IMR-90 (cell line): ENCODE measurements at regions not wholly inside any gene's neighbourhood (a gene's known extent, or its start where the extent isn't known, plus 50 kb on each side); places are given as distances from the start of the nearest gene placed in this dataset.

Source experiments
- ATAC-seq: fragments of 200-7000 bp; cut with Tn5 transposase; 2 replicates; pipeline ENCODE4 v1.9.1; 2020; ENCODE audit warnings: low read depth, mild to moderate bottlenecking, moderate library complexity
- BruUV-seq: library from RNA; stranded (reverse); fragments of 400-500 nt; replicated peaks from 2 replicates; lab custom pipeline; 2021; lab: Mats Ljungman, UMichigan
- CTCF ChIA-PET: fragments of 300-600 bp; formaldehyde crosslinking; extraction: SDS; loops from one replicate; lab custom pipeline; 2021; ENCODE audit warnings: antibody characterized with exemption; lab: Yijun Ruan, JAX
- POLR2A ChIA-PET: fragments of 300-600 bp; sonication (Branson Sonifier 250); formaldehyde crosslinking; loops from one replicate; lab custom pipeline; 2022; ENCODE audit warnings: antibody characterized with exemption; ENCODE audit not compliant: unreplicated experiment; lab: Charles Lee
- DNase-seq: peaks from one replicate; pipeline ENCODE4 v3.0.0; 2013
- H2AFZ ChIP-seq: replicated peaks from 2 replicates; pipeline ENCODE3; 2013; ENCODE audit warnings: low read length, mild to moderate bottlenecking; ENCODE audit not compliant: poor library complexity
- H2AK5ac ChIP-seq: 2 replicates; pipeline ENCODE4 v1.6.1; 2013; ENCODE audit warnings: low read depth, low read length, inconsistent platforms
- H2AK9ac ChIP-seq: replicated peaks from 2 replicates; pipeline ENCODE3; 2013; ENCODE audit warnings: mild to moderate bottlenecking, low read depth, low read length, moderate library complexity; ENCODE audit not compliant: poor library complexity
- H2BK120ac ChIP-seq: 2 replicates; pipeline ENCODE4 v1.6.1; 2013; ENCODE audit warnings: low read depth, low read length, inconsistent platforms
- H2BK15ac ChIP-seq: 3 replicates; pipeline ENCODE4 v1.6.1; 2013; ENCODE audit warnings: low read depth, low read length, inconsistent platforms
- H2BK20ac ChIP-seq: 2 replicates; pipeline ENCODE4 v1.6.1; 2013; ENCODE audit warnings: low read depth, mild to moderate bottlenecking, inconsistent platforms, low read length, moderate library complexity
- H2BK5ac ChIP-seq: 2 replicates; pipeline ENCODE4 v1.6.1; 2013; ENCODE audit warnings: mild to moderate bottlenecking, low read depth, low read length, inconsistent platforms; ENCODE audit not compliant: poor library complexity, severe bottlenecking
- H3K14ac ChIP-seq: replicated peaks from 2 replicates; pipeline ENCODE4 v1.6.1; 2013; ENCODE audit warnings: low read depth, low read length, inconsistent platforms
- H3K18ac ChIP-seq: 2 replicates; pipeline ENCODE4 v1.6.1; 2013; ENCODE audit warnings: low read depth, low read length, control low read depth
- H3K23ac ChIP-seq: 2 replicates; pipeline ENCODE4 v1.6.1; 2013; ENCODE audit warnings: low read depth, low read length, inconsistent platforms
- H3K27ac ChIP-seq: 2 replicates; pipeline ENCODE4 v1.5.1; 2013; ENCODE audit warnings: mild to moderate bottlenecking, control low read depth, low read length; ENCODE audit not compliant: insufficient read depth
- H3K27me3 ChIP-seq: 2 replicates; pipeline ENCODE4 v1.6.1; 2013; ENCODE audit warnings: low read length; ENCODE audit not compliant: control insufficient read depth, insufficient read depth
- H3K36me3 ChIP-seq: 2 replicates; pipeline ENCODE4 v1.6.1; 2013; ENCODE audit warnings: low read length, mixed read lengths; ENCODE audit not compliant: control insufficient read depth, insufficient read depth
- H3K4ac ChIP-seq: 2 replicates; pipeline ENCODE4 v1.6.1; 2013; ENCODE audit warnings: low read depth, low read length, inconsistent platforms
- H3K4me1 ChIP-seq: 2 replicates; pipeline ENCODE4 v1.6.1; 2013; ENCODE audit warnings: low read length, mixed read lengths; ENCODE audit not compliant: control insufficient read depth, insufficient read depth
- H3K4me2 ChIP-seq: 2 replicates; pipeline ENCODE4 v1.6.1; 2013; ENCODE audit warnings: low read depth, mild to moderate bottlenecking, control low read depth, low read length, moderate library complexity
- H3K4me3 ChIP-seq: 2 replicates; pipeline ENCODE4 v1.5.1; 2013; ENCODE audit warnings: low read depth, mild to moderate bottlenecking, control low read depth, low read length, moderate library complexity; ENCODE audit not compliant: insufficient read depth
- H3K56ac ChIP-seq: 2 replicates; pipeline ENCODE4 v1.6.1; 2013; ENCODE audit warnings: low read length, inconsistent platforms; ENCODE audit not compliant: insufficient read depth; ENCODE audit errors: extremely low read depth
- H3K79me1 ChIP-seq, 2 experiments: 2 replicates each; pipeline ENCODE4 v1.6.1; 2013; ENCODE audit warnings: low read length in 2 of 2, inconsistent platforms in 1 of 2, low read depth in 1 of 2
- H3K9ac ChIP-seq: 2 replicates; pipeline ENCODE4 v1.6.1; 2013; ENCODE audit warnings: low read depth, low read length, control low read depth
- H3K9me1 ChIP-seq: 2 replicates; pipeline ENCODE4 v1.6.1; 2013; ENCODE audit warnings: low read length, inconsistent platforms; ENCODE audit not compliant: insufficient read depth
- H3K9me3 ChIP-seq: 2 replicates; pipeline ENCODE4 v1.6.1; 2013; ENCODE audit warnings: low read length; ENCODE audit not compliant: control insufficient read depth, insufficient read depth
- H4K20me1 ChIP-seq: 2 replicates; pipeline ENCODE4 v1.6.1; 2013; ENCODE audit warnings: low read length, inconsistent platforms; ENCODE audit not compliant: insufficient read depth
- H4K5ac ChIP-seq: 2 replicates; pipeline ENCODE4 v1.6.1; 2013; ENCODE audit warnings: mild to moderate bottlenecking, low read depth, low read length, control low read depth
- H4K8ac ChIP-seq, 2 experiments: 2 replicates each; pipeline ENCODE4 v1.6.1; 2013; ENCODE audit warnings: low read depth in 2 of 2, low read length in 2 of 2, control low read depth in 1 of 2, inconsistent platforms in 1 of 2
- H4K91ac ChIP-seq: 2 replicates; pipeline ENCODE4 v1.6.1; 2013; ENCODE audit warnings: low read depth, low read length, inconsistent platforms; ENCODE audit not compliant: insufficient read depth
- MAFK ChIP-seq: IDR thresholded peaks from 2 replicates; pipeline ENCODE4 v1.6.1; 2012; ENCODE audit warnings: low read depth, low read length, improper control_type of control experiment
- SMC3 ChIP-seq: fragments of 150-350 bp; IDR thresholded peaks from 2 replicates; pipeline ENCODE4 v1.6.1; 2016; ENCODE audit warnings: low read depth, mild to moderate bottlenecking, antibody characterized with exemption, low read length, moderate library complexity
- WGBS, 2 experiments: methylation state at CpG; one replicate each; pipeline versions ENCODE4 v1.1.5 to v1.1.7; 2013; ENCODE audit warnings: missing lambda C conversion rate in 2 of 2; ENCODE audit not compliant: insufficient read length in 1 of 2; ENCODE audit errors: extremely low coverage in 2 of 2; 5-methylcytosine and 5-hydroxymethylcytosine counted together
- dilution Hi-C: fragments of 300-500 bp; cut with HindIII; formaldehyde crosslinking; loops from one replicate; pipeline ENCODE4 v1.14.3; 2018; ENCODE audit warnings: low sequenced_read_pairs; ENCODE audit not compliant: unreplicated experiment
- in situ Hi-C: fragments of 300-500 bp; cut with MboI; formaldehyde crosslinking; loops from 3 replicates; pipeline ENCODE4 v1.14.3; 2019; ENCODE audit warnings: low sequenced_read_pairs, inconsistent platforms, mixed read lengths
- intact Hi-C: fragments of 100-400 bp; cut with micrococcal nuclease; formaldehyde crosslinking; loops from 2 replicates; pipeline ENCODE4 v1.10.0; 2022

- H3K4me1 ChIP-seq, result no peaks in the 10 kb centered on the region
- H3K79me1 ChIP-seq, result no peaks in the 10 kb centered on the region
- no peaks in the 10 kb centered on the region for H3K27me3 ChIP-seq
- H4K20me1 ChIP-seq, result no peaks in the 10 kb centered on the region
- intact Hi-C loops, result loop anchor here (2.0 kb wide), 1 partner anchor 54 kb away; no protein-coding TSS in a partner anchor
- H2AFZ ChIP-seq, result no peak overlapping the region
- dilution Hi-C loops, result no loop called here
- H2BK15ac ChIP-seq, result no peak overlapping the region
- ChIA-PET CTCF (no interaction called here), POLR2A (no interaction called here)
- H2AK5ac ChIP-seq, result no peak overlapping the region
- no peaks in the 10 kb centered on the region for H3K9me3 ChIP-seq
- DNase-seq (no peak), ATAC-seq (no peak)
- no peak overlapping the region for H3K18ac ChIP-seq
- no peak overlapping the region for H3K9ac ChIP-seq
- H3K4me3 ChIP-seq, result no peak overlapping the region
- no peak overlapping the region for H4K5ac ChIP-seq
- H3K56ac ChIP-seq, result no peak overlapping the region
- no peak overlapping the region for H2BK120ac ChIP-seq
- no peaks in the 10 kb centered on the region for H3K36me3 ChIP-seq
- in situ Hi-C loops, result no loop called here
- no peak overlapping the region for H3K4me2 ChIP-seq
- no peaks in the 10 kb centered on the region for H3K9me1 ChIP-seq
- no peak overlapping the region for H2AK9ac ChIP-seq
- no peak overlapping the region for H3K14ac ChIP-seq
- no TSS peak for BruUV-seq
- no peak overlapping the region for H3K23ac ChIP-seq
- no peak overlapping the region for H4K8ac ChIP-seq
- no peak overlapping the region for H2BK5ac ChIP-seq
- H3K27ac ChIP-seq, result no peak overlapping the region
- no peak overlapping the region for H2BK20ac ChIP-seq
- no peak overlapping the region for H3K4ac ChIP-seq
- 60% methylated on average over 1 of the region's 7 CpGs; no CpG with 5 or more reads in 1 of the 2 experiments for WGBS, 2 experiments
- H4K91ac ChIP-seq, result no peak overlapping the region
- TF ChIP-seq MAFK (no peak), SMC3 (no peak)
These were observed 756.2 kb downstream of the TLE1 start for GRCh38 chr9:80932947-80933780.
